ENCODE measurements at regions not wholly inside any gene's neighbourhood (a gene's known extent, or its start where the extent isn't known, plus 50 kb on each side); places are given as distances from the start of the nearest gene placed in this dataset.

DNA sequence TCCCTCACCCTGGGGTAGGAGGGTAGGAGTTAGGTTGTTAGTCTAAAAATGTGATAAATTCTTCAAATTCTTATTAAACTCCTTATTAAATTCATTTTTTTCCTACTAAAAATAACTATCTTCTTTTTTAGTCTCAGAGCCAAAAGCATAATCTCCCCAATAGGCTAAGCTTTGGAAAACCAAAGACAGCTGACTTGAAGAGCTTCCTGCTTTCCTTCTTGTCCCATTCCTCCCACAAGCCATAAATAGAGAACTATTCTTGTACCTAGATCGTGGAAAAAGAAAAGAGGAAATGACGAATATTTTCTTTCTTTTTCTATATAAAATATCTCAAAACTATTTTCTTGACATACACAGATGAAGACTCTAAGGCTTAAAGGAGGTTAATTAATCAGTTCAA lies 486.9 kb downstream of the CDH8 start:
- TF ChIP-seq, protein P1, sequence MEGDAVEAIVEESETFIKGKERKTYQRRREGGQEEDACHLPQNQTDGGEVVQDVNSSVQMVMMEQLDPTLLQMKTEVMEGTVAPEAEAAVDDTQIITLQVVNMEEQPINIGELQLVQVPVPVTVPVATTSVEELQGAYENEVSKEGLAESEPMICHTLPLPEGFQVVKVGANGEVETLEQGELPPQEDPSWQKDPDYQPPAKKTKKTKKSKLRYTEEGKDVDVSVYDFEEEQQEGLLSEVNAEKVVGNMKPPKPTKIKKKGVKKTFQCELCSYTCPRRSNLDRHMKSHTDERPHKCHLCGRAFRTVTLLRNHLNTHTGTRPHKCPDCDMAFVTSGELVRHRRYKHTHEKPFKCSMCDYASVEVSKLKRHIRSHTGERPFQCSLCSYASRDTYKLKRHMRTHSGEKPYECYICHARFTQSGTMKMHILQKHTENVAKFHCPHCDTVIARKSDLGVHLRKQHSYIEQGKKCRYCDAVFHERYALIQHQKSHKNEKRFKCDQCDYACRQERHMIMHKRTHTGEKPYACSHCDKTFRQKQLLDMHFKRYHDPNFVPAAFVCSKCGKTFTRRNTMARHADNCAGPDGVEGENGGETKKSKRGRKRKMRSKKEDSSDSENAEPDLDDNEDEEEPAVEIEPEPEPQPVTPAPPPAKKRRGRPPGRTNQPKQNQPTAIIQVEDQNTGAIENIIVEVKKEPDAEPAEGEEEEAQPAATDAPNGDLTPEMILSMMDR (IDR thresholded peaks at IDR 0.05), result no peak
- TF ChIP-seq POLR2AphosphoS5 (IDR thresholded peaks at IDR 0.05) (no peak), POLR2A (IDR thresholded peaks at IDR 0.05) (no peak)

Data from upper lobe of left lung (tissue), 4 donors.